Stimulated activated naive CD4-positive, alpha-beta T cell (primary cell): ENCODE measurements at regions not wholly inside any gene's neighbourhood (a gene's known extent, or its start where the extent isn't known, plus 50 kb on each side); places are given as distances from the start of the nearest gene placed in this dataset.
A peak's percentile ranks its signal among the peaks of the same experiment; 100 is the strongest.

Experiments used
- DNase-seq, 6 experiments: peaks; one replicate each; lab custom pipeline; 2025; lab: John Stamatoyannopoulos, UW

DNA sequence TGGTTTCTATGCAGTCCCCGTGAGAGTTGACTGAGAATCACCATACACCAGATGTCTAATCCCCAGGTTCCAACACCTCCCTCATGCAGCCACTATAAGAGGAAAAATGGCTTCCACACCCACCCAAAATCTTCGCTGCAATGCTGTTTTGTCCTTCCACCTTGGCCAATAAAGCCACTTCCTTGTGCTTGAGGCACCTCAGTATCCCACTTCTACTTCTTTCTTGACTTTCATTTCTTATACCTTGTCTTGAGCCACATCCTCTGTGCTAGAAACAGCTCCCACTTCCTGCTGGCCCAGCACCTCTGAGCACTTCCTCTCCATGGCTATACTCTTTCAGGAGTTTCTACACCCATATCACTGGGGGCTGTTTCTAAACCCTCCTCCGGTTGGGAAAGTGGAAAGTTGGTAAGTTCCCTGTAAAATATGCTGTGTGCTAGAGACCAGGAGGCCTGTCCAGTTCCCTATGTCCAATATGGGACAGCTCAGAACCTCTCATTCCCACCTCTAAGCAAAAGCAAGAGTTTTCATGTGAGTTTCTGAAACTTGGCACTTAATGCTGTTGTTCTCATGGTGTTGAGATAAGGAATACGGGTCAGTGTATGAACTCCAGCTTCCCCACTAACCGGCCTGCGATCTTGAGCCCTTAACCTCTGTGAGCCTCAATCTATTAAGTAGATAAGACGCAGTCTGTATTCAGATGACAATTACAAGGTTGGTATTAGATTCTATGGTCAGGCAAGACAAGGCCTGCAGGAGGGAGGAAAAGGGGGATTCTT, 209.1 kb upstream of the ID2 start:
- peak in 1 of 6 experiments; percentile 9 for DNase-seq

DNA sequence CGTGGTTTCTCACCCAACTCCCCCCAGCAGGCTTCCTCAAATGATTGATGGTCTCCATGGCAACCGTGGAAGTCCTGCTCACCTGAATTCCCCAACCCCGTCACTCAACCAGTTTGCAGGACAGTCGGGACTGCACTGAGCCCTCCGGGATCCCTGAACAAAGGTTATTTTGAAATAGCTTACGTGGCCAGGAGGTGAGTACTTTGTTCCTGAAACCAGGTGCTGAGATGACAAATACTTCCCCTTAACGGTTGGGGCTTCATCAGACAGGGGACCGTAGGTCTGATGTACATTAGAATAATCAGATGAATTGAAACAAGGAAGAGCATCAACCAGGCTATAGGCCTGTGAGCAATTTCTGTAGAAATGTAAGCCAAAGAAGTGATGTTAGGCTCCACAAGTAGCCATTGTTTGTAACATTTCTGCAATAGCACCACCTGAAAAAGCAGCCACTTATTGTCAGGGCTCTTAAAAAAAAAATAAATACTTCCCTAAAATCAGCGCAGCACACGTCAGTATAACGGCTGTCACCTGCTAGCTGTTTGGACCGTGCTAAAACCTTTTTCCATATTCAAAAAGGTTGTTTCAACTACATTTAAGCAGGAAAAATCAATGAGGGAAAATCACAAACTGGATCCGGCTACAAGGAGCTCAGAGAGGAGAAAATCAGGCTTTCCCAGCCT, 206.4 kb upstream of the ID2 start:
- DNase-seq = no peak

DNA sequence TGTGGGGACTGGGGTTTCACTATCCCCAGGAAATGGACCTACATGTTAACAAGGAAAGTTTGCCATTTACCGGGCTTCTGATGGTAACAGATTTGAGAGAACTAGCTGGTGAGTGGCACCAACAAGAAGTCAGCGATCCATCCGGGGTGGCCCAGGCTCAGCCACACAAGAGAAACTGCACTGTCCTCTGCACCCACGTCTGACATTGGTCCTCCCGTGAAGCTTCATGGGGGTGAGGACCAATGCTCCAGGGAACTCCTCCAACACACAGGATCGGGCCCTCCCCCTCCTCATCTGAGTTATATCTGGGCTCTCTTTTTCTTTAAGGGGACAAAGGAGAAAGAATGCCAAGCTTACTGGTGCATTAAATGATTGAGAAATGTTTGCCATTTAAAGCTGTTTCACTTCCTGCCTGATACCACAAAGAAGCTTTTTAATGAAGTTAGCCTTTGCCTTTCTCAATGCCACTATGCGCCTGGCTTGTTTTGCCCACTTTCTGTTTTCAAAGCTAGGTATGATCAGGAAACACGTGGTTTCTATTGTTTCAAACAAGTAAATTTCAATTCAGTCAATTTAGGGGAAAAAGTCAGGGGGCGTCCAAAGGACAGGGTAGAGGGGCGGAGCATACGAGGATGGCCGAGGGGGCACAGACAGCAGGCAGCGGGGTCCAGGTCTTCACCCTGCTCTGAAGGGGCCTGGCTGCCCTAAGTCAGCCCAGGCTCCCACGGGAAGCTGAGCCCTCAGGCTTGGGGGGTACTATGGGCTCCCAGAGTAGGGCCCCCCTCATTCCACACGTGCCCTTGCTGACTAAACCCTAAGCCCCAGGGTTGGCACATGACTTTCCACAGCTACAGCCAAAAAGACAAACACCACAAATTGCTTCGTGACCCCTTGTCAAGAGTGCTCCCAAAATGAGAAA, 204.0 kb upstream of the ID2 start:
- DNase-seq = no peak

DNA sequence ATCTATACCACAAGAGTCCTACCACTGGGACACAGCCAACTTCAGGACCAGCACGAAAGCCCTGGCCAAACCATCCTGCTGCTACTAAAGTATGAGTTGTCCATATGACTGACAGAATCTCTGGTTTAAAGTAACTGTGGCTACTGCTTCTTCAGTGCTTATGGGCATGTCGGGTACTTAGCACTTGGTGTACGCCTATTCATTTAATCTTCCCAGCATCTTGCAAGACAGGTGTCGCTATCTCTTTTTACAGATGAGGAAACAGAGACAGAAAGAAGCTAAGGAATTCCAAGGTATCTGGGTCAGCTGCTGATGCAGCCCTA, 203.4 kb upstream of the ID2 start:
- DNase-seq = no peak

DNA sequence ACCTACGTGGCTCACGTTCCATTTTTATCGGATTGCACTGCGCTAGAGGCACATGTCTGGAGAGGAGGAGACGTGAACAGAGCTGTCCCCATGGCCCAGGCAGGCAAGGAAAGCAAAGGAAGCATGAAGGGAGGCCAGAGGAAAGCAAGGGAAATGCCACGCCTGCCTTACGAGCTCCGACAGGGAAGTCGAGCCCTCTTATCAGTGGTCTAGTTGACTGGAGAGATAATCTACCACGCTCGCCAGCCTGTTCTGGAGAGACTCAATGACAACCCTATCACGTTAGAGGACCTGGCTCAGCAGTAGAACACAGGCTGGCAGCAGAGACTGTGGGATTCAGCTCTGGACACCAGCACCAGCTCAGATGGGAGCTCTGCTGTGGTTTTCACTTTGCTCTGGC, 202.6 kb upstream of the ID2 start:
- DNase-seq = no peak

DNA sequence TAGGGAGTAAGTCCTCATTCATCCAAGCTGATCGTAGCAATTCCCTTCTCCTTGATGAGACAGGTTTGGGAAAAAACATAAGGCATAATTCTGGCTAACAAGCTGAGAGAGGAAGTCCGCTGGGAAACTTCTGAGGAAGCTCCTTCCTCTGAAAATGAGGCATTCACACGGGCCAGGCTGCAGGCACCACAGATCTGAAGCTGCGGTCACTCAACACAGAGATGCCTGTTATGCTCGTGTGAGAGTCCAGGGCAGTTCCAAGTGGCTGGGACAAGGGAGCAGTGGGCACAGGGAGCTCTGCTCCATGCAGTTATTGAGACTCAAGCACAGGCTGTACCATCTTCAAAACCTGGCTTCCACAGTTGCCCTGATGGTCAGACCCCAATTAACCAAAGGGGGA, 200.9 kb upstream of the ID2 start:
- no peak for DNase-seq

DNA sequence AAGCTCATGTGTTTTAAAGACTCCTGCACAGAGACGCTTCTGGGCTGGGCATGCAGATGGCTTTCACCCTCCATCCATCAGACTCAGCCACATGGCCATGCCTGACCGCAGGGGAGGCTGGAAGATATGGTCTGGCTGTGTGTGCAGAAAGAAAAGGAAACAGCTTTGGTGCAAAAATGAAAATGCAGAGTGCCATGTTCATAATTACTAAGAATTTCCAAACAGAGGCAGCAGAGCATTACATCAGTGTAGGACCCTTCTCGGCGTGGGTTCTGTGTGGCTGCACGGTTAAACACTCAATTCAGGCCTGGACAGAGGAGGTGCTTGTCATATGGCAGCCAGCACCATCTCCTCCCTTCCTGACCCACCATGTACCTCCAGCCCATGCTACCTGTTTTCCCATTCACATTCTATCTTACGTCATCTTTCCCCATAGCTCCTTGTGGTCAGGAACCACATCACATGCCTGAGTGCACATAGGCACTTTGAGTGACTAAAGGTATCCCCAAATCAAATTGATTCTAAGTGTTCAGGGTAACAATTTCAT, 200.3 kb upstream of the ID2 start:
- DNase-seq = no peak

DNA sequence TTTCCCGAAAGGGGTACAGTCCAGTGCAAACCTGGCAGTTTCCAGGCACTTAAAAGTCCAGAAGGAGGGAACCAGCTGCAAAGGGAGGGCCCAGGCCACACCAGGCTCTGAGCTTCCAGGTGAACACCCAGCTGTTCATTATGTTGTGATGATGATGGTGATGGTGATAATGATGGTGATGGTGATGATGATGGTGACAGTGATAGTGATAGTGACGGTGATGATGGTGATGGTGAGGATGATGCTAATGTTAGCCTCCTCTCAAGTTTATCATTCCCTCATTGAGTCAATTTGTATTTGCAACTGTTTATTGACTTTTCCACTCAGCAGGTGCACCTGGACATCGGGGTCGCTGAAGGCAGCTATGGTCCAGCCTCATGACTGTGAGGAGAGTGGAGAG, 199.4 kb upstream of the ID2 start:
- DNase-seq = no peak

DNA sequence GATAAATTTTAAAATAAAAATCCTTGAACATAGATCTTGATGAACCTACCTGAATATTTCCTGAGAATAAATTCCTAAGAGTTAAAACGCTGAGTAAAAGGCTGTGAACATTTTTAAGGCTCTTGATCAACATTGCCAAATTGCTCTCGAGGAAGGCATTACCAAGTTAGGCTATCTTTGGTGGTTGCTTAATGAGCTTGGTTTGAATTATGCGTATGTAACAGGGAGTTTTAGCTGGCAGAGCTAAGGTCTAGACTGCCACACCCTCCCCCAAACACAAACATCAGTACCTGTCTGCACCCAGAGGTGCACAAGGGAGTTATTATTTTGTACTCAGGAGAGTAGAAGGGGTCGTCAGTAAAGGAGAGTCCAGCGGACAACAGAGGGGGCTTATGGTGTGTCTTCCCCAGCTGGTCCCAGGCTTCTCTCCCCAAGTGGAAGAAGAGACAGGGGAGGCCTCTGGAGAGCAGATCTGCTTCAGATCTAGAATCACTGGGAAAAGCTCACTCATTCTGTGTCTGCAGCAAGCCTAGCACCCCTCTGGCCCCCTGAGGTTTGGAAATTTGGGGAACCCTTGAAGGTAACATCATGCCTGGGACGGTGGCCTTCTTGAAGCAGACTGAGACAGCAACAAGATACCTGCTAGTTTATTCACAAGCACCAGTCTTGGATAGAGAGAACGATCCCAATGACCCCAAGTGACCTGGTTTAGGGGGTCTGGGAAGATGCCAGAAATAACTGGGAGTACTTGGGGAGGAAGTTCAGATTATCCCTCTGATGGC, 197.2 kb upstream of the ID2 start:
- no peak for DNase-seq

DNA sequence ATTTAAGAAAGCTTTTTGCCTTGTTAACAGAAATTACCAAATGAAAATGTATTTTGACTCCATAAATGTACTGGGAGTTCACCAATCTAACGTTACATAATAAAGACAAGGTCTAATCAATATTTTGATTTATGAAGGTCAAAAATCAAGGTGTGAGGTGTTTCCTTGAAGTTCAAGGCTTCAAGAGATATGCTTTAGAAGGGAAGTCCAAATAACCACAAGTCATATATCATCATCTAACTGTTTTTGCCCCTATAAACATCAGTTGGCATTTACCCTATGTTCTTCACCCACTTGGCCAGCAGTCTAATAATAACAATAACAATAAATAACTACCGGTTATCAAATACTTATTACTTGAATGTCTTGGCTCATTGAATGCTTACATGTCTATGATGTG, 196.1 kb upstream of the ID2 start:
- no peak for DNase-seq

DNA sequence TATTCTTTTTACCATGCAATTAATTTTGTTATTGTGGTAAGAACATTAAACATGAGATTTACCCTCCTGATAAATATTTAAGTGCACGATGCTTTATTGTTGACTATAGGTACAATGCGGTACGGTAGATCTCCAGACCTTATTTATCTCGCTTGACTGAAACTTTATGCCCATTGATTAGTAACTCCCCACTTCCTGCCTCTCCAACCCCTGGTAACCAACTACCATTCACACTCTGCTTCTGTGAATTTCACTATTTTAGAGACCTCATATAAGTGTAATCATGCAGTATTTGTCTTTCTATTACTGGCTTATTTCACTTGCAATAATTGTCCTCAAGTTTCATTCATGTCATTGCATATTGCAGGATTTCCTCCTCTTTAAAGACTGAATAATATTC, 195.7 kb upstream of the ID2 start:
- no peak for DNase-seq

DNA sequence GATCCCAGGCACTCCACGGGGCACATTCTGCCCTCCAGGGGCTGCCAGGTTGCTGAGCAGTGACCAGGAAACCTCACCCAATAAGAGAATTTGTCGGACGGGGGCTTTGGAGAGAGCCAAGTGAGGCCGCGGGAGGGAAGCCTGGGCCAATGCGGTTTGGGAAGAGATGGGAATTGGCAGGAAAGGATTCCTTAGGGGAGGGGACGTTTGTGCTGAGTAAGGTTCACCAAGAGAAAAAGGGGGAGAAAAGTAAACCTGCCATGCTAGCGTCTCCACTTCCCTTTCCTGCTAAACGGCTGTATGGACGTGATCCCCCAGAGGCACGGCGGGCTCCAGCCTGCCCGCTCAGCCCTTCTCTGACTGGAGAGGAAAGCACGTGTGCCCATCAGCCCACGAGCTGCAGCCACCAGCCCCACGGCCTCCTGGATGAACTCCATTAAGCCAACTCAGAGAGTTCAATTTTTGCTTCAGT, 194.4 kb upstream of the ID2 start:
- no peak for DNase-seq

DNA sequence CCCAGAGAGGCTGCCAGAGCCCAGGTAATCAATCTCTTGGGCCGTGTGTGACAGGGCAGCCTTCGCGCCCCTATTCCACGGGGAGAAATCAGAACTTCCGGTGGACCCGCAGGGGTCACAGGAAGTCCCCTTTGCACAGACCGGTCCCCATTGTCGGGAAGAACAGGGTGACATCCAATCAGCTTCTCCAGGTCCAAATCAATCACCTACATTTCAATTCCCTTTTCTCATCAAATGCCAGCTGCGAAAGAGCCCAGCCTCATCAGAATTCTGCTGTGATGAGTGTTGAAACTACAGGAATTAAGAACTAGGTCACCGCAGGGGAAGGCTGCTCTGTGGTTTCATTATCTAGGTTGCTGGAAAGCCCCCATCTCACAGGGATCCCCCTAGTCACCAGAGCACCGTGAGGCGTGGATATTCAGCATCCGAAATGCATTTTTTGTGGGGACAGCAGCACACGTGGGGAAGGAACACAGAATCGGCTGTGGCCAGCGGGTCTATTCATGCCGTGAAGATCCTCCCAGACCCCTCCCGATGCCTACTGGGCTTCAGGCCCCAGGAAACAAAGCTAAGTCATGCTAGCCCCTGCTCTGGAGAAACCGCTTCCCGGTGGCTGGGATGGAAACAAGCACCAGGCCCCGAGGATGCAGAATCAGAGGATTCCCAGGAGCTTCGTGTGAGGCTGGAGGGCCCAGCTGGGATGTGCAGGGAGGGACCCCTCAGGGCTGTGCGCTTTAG, 193.7 kb upstream of the ID2 start:
- DNase-seq = peak in 1 of 6 experiments; percentile 3

DNA sequence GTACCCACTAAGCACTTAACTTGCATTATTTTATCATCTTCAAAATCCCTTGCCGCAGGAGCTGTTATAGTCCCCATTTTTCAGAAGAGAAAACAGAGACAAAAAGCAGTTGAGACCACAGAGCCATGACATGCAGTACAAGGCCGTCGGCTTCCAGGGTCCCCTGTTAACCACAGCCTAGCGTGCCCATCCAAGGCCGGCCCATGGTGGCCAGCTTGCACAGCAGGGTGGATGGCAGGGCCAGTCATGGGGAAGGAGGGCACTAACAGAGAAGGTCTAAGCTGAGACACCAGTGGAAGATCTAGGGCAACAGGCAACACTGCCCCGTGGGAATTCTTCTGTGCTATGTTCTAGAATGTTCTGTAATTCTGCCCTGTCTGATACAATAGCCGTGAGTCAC, 192.6 kb upstream of the ID2 start:
- no peak for DNase-seq

DNA sequence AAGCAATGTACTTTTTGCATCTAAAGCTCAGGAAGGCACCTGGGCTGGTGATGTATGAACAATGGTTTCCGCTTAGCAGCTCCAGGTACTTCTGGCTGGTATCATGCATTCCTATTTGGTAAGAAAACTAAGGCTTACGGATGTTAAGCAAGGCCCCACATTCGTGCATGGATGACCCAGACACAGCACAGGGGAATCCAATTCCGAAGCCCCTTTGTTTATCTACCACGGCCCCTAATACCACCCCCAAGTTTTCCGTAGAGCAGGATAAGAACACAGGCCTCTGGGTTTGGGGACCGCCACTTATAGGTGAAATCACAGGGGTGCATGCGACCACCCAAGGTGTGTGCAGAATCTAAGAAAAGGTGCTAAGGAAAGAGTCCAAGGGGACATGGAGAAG, 192.1 kb upstream of the ID2 start:
- no peak for DNase-seq

DNA sequence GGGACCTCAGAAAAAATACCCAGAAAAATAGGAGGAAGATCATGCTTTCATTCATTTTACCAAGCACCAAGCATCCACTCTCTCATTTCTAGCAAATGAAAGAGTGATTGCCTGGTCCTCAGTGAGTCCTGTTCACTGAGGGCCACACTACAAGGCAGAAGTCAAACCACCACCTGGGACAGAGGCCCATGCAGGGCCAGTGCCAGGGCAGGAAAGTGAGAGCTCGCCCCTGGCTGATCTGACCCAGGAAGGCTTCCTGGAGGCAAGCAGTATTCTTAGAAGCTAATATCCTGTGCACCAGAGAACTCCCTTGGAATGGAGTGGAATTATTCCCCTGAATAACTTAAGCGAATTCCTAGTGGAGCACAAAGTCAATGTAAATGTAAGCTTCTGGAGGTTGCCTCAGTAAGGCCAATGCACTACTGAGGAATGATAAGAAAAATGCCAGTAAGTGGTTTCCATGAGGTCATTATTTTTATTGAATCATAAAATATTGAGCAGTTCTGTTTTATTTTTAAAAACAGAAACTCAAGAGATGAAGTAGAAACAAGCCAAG, 191.6 kb upstream of the ID2 start:
- no peak for DNase-seq

DNA sequence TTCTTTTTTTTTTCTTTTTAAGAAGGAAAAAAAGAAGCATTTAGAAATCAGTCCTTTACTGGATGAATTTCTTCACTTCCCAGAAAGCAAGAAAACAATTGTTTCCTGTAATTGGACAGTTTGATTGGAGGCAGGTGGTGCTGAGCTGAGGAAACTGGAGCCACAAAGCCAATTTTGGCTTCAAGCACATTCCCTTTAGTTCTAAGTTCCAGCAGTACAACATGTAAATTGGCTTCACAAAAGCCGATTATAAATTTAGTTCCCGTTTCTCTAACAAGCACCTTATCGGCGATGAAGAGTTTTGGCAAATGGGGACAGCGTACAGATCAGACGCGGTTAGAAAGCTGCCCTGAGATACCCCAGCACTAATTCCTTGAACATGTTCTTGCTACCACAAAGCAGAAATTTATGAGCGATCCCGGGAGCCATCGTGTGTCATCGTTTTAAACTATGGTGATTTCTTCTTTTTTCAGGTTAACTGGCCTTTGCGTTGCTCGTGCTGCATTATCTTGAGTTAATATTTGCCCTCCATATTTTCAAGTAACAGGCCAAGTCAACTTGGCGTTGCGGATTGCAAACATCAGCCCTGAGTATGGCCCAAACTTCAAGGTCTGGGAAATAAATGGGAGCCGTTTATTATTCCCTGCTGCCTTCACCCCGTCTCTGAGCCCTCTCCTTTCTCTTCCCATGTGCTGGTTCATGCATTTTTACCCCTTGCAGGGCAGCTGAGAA, 190.4 kb upstream of the ID2 start:
- no peak for DNase-seq

DNA sequence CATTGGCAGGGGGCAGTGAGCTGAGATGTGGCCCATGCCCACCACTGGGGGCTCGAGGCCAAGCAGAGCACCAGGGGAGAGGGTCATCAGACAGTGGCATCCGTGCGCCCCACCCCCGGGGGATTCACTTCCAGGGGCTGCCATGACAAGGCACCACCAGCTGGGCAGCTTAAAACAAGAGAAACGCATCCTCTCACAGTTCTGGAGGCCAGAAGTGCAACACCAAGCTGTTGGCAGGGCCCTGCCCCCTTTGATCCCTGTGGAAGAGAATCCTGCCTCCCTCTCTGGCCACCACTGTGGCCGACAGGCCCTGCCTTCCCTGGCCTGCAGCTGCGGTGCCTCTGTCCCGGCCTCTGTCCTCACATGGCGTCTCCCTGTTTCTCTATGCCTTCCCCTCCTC, 187.7 kb upstream of the ID2 start:
- DNase-seq = no peak

DNA sequence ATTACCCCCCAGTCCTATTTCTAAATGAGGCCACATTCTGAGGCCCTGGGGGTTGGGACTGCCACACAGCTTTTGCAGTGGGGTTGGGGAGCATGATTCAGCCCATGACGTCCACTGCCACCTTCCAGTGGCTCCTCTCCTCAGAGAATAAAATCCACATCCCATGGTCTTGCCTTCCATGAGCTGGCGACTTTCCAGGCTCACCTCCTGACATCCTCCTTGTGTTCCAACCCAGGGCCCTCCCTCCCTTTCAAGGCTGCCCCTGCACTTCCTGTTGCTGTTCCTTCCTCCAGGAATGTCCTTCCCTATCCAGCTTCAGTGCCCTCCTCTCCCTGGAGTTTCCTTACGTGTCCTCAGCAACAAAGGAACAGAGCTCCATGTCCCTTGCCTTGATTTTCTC, 187.3 kb upstream of the ID2 start:
- DNase-seq = no peak
